ENCODE measurements at regions not wholly inside any gene's neighbourhood (a gene's known extent, or its start where the extent isn't known, plus 50 kb on each side); places are given as distances from the start of the nearest gene placed in this dataset.

DNA sequence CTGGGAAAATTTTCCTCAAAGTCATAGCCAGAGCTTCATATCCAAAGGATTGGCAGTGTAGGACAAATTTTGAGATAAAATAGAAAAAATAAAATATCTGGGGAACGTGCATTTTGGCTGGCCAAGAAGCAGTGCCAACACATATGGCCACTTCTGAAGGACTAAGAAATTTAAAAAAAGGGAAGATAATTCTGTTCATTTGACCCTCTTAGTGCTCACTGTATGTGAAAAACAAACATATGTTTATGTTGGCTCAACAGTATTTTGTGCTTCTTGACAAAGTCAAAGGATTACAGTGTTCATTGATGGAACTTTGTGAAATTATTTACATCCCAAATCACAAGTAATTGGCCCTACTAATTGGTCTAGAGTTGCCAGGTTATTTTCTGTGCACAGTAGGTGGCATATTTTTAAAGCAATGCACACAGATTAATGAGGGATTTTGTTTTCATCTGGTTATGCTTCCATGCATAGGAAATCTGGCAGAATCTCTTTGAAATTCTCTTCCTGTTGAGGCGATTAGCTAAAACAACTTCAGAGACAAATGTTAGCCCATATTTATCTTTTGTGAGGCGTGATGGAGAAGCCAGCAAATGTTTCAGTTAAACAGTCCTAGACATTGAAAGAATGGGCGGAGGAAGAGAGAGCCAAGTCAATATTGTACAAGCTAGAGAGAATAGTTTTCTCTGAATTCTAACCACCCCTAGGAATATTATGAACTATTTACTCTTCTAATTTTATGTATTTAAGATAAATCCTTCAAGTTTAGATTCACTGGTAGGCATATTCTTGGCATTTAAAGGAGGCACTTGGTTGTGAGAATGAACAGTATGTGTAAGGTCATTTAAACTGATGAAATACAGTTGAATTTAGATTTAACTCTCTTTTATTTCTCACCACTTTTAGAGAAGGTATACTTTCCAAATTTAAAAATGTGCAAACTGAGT, 237.7 kb upstream of the MBL2 start:
- TF ChIP-seq, protein P1, sequence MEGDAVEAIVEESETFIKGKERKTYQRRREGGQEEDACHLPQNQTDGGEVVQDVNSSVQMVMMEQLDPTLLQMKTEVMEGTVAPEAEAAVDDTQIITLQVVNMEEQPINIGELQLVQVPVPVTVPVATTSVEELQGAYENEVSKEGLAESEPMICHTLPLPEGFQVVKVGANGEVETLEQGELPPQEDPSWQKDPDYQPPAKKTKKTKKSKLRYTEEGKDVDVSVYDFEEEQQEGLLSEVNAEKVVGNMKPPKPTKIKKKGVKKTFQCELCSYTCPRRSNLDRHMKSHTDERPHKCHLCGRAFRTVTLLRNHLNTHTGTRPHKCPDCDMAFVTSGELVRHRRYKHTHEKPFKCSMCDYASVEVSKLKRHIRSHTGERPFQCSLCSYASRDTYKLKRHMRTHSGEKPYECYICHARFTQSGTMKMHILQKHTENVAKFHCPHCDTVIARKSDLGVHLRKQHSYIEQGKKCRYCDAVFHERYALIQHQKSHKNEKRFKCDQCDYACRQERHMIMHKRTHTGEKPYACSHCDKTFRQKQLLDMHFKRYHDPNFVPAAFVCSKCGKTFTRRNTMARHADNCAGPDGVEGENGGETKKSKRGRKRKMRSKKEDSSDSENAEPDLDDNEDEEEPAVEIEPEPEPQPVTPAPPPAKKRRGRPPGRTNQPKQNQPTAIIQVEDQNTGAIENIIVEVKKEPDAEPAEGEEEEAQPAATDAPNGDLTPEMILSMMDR (IDR thresholded peaks at IDR 0.05; ENCODE audit: low read length), result no peak
- no peak for TF ChIP-seq EZH2 (IDR thresholded peaks at IDR 0.05; ENCODE audit: borderline replicate concordance, low read length)

All from OCI-LY1 (cell line).